IgD-negative memory B cell (primary cell): ENCODE measurements at regions not wholly inside any gene's neighbourhood (a gene's known extent, or its start where the extent isn't known, plus 50 kb on each side); places are given as distances from the start of the nearest gene placed in this dataset.

ENCODE experiments used
- H3K27ac Mint-ChIP-seq, 3 donors: one replicate each; pipeline ENCODE4 v1.8.0; 2020 to 2022; ENCODE audit warnings: mild to moderate bottlenecking in 3 of 3, mixed read lengths in 3 of 3, moderate library complexity in 1 of 3
- H3K27me3 Mint-ChIP-seq: one replicate; pipeline ENCODE4 v1.8.0; 2021; ENCODE audit warnings: mixed read lengths
- H3K36me3 Mint-ChIP-seq: one replicate; pipeline ENCODE4 v1.8.0; 2020; ENCODE audit warnings: mild to moderate bottlenecking, mixed read lengths
- H3K4me1 Mint-ChIP-seq, 3 donors: one replicate each; pipeline ENCODE4 v1.8.0; 2020 to 2022; ENCODE audit warnings: mixed read lengths in 3 of 3, mild to moderate bottlenecking in 1 of 3
- H3K4me3 Mint-ChIP-seq, 4 donors: one replicate each; pipeline ENCODE4 v1.8.0; 2020 to 2022; ENCODE audit warnings: mild to moderate bottlenecking in 4 of 4, mixed read lengths in 4 of 4, moderate library complexity in 3 of 4
- H3K9me3 Mint-ChIP-seq, 3 donors: one replicate each; pipeline ENCODE4 v1.8.0; 2020 to 2021; ENCODE audit warnings: mixed read lengths in 3 of 3, mild to moderate bottlenecking in 1 of 3

- Mint-ChIP-seq H3K36me3 (no peaks in the 10 kb centered on the region), H3K4me3 (no peak overlapping the region), H3K27ac (no peak overlapping the region), H3K27me3 (no peaks in the 10 kb centered on the region), H3K9me3 (peaks cover 0 to 3% (median 0%) of the 10 kb centered on the region in 3 donors), H3K4me1 (no peaks in the 10 kb centered on the region)
Observed at GRCh38 chr14:54106661-54107377, 150.2 kb upstream of the BMP4 start.

- Mint-ChIP-seq H3K27me3 (no peaks in the 10 kb centered on the region), H3K36me3 (no peaks in the 10 kb centered on the region), H3K4me3 (no peak overlapping the region), H3K4me1 (no peaks in the 10 kb centered on the region), H3K27ac (no peak overlapping the region), H3K9me3 (peaks cover 0 to 7% (median 2%) of the 10 kb centered on the region in 3 donors)
Observed at GRCh38 chr14:54108481-54109471, 152.2 kb upstream of the BMP4 start.

GRCh38 chr14:54109521-54110120 lies 153.0 kb upstream of the BMP4 start:
- H3K9me3 Mint-ChIP-seq = peaks cover 0 to 7% (median 2%) of the 10 kb centered on the region in 3 donors
- no peak overlapping the region for H3K27ac Mint-ChIP-seq
- no peak overlapping the region for H3K4me3 Mint-ChIP-seq
- H3K27me3 Mint-ChIP-seq = no peaks in the 10 kb centered on the region
- no peaks in the 10 kb centered on the region for H3K4me1 Mint-ChIP-seq
- no peaks in the 10 kb centered on the region for H3K36me3 Mint-ChIP-seq

- H3K27me3 Mint-ChIP-seq = no peaks in the 10 kb centered on the region
Observed at GRCh38 chr14:54114941-54115340, 158.3 kb upstream of the BMP4 start.

GRCh38 chr14:54116198-54116885 lies 159.7 kb upstream of the BMP4 start:
- H3K27me3 Mint-ChIP-seq = no peaks in the 10 kb centered on the region
- no peak overlapping the region for H3K27ac Mint-ChIP-seq
- H3K36me3 Mint-ChIP-seq = no peaks in the 10 kb centered on the region
- H3K4me1 Mint-ChIP-seq = no peaks in the 10 kb centered on the region
- H3K9me3 Mint-ChIP-seq = peaks cover 0 to 7% (median 2%) of the 10 kb centered on the region in 3 donors
- no peak overlapping the region for H3K4me3 Mint-ChIP-seq

More at GRCh38 chr14:54114941-54115340, 158.3 kb upstream of the BMP4 start:
- Mint-ChIP-seq H3K9me3 (peaks cover 0 to 7% (median 2%) of the 10 kb centered on the region in 3 donors), H3K4me1 (no peaks in the 10 kb centered on the region), H3K36me3 (no peaks in the 10 kb centered on the region), H3K4me3 (no peak overlapping the region), H3K27ac (no peak overlapping the region)

- no peak overlapping the region for H3K27ac Mint-ChIP-seq
- no peaks in the 10 kb centered on the region for H3K27me3 Mint-ChIP-seq
- peaks cover 0 to 6% (median 0%) of the 10 kb centered on the region in 3 donors for H3K9me3 Mint-ChIP-seq
- H3K4me3 Mint-ChIP-seq = no peak overlapping the region
- no peaks in the 10 kb centered on the region for H3K36me3 Mint-ChIP-seq
- no peaks in the 10 kb centered on the region for H3K4me1 Mint-ChIP-seq
Observed at GRCh38 chr14:54116972-54117371, 160.3 kb upstream of the BMP4 start.

GRCh38 chr14:54117396-54117795 lies 160.8 kb upstream of the BMP4 start:
- peaks cover 0 to 2% (median 0%) of the 10 kb centered on the region in 3 donors for H3K9me3 Mint-ChIP-seq
- H3K4me1 Mint-ChIP-seq = no peaks in the 10 kb centered on the region

GRCh38 chr14:54117924-54118323 lies 161.3 kb upstream of the BMP4 start:
- Mint-ChIP-seq H3K9me3 (no peaks in the 10 kb centered on the region), H3K4me3 (no peak overlapping the region), H3K36me3 (no peaks in the 10 kb centered on the region), H3K27me3 (no peaks in the 10 kb centered on the region), H3K4me1 (no peaks in the 10 kb centered on the region), H3K27ac (no peak overlapping the region)

More at GRCh38 chr14:54117396-54117795, 160.8 kb upstream of the BMP4 start:
- Mint-ChIP-seq H3K36me3 (no peaks in the 10 kb centered on the region), H3K4me3 (no peak overlapping the region), H3K27me3 (no peaks in the 10 kb centered on the region), H3K27ac (no peak overlapping the region)

- H3K27ac Mint-ChIP-seq = no peak overlapping the region
- H3K4me1 Mint-ChIP-seq = no peaks in the 10 kb centered on the region
- peaks cover 2% of the 10 kb centered on the region for H3K27me3 Mint-ChIP-seq
- no peak overlapping the region for H3K4me3 Mint-ChIP-seq
- no peaks in the 10 kb centered on the region for H3K36me3 Mint-ChIP-seq
- peaks cover 0 to 5% (median 2%) of the 10 kb centered on the region in 3 donors for H3K9me3 Mint-ChIP-seq
Observed at GRCh38 chr14:54120260-54120659, 163.6 kb upstream of the BMP4 start.

- Mint-ChIP-seq H3K36me3 (no peaks in the 10 kb centered on the region), H3K9me3 (peaks cover 0 to 5% (median 2%) of the 10 kb centered on the region in 3 donors), H3K4me3 (no peak overlapping the region), H3K4me1 (no peaks in the 10 kb centered on the region), H3K27me3 (peaks cover 2% of the 10 kb centered on the region), H3K27ac (no peak overlapping the region)
Observed at GRCh38 chr14:54121466-54122027, 164.9 kb upstream of the BMP4 start.

GRCh38 chr14:54123841-54124240 lies 167.2 kb upstream of the BMP4 start:
- peaks cover 2% of the 10 kb centered on the region for H3K27me3 Mint-ChIP-seq
- no peak overlapping the region for H3K27ac Mint-ChIP-seq
- no peak overlapping the region for H3K4me3 Mint-ChIP-seq
- no peaks in the 10 kb centered on the region for H3K36me3 Mint-ChIP-seq
- H3K9me3 Mint-ChIP-seq = peaks cover 0 to 5% (median 2%) of the 10 kb centered on the region in 3 donors
- H3K4me1 Mint-ChIP-seq = no peaks in the 10 kb centered on the region

- no peaks in the 10 kb centered on the region for H3K36me3 Mint-ChIP-seq
- no peaks in the 10 kb centered on the region for H3K4me1 Mint-ChIP-seq
- peaks cover 0 to 5% (median 2%) of the 10 kb centered on the region in 3 donors for H3K9me3 Mint-ChIP-seq
- H3K4me3 Mint-ChIP-seq = no peak overlapping the region
- no peak overlapping the region for H3K27ac Mint-ChIP-seq
- peaks cover 2% of the 10 kb centered on the region for H3K27me3 Mint-ChIP-seq
Observed at GRCh38 chr14:54125109-54125508, 168.5 kb upstream of the BMP4 start.

- Mint-ChIP-seq H3K36me3 (no peaks in the 10 kb centered on the region), H3K4me1 (no peaks in the 10 kb centered on the region), H3K27me3 (peaks cover 2% of the 10 kb centered on the region), H3K9me3 (peaks cover 0 to 5% (median 2%) of the 10 kb centered on the region in 3 donors), H3K4me3 (no peak overlapping the region), H3K27ac (no peak overlapping the region)
Observed at GRCh38 chr14:54126947-54127346, 170.3 kb upstream of the BMP4 start.

GRCh38 chr14:54127526-54127925 lies 170.9 kb upstream of the BMP4 start:
- Mint-ChIP-seq H3K4me3 (no peak overlapping the region), H3K27ac (no peak overlapping the region), H3K36me3 (no peaks in the 10 kb centered on the region), H3K4me1 (no peaks in the 10 kb centered on the region), H3K9me3 (peaks cover 0 to 5% (median 2%) of the 10 kb centered on the region in 3 donors), H3K27me3 (peaks cover 2% of the 10 kb centered on the region)
